ENCODE measurements at regions not wholly inside any gene's neighbourhood (a gene's known extent, or its start where the extent isn't known, plus 50 kb on each side); places are given as distances from the start of the nearest gene placed in this dataset.
"Not testable (repeated sequence)": the region's sequence is repeated elsewhere in the genome, so short reads cannot be mapped to it uniquely, and the experiment has no call there.

DNA sequence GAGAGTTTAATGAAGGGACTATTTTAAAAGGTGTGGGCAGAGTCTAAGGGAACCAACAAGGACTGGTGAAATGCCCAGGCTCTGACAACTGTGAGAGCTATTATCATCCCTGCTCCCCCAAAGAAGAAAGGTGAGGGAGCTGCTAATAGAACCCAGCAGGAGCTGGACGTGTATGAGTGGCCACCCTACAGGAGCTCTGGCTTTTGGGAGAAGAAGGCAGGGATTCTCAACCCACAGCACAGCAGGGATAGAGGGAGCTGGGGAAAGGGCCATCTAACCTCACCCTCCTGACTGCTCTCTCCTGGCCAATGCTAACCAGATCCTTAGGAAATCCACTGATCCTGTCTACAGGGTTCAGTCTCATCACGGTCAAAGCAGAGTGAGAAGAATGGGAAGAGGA lies 57.1 kb downstream of the GRIN2B start:
- DNase-seq (ENCODE audit: low spot score), result no peak

DNA sequence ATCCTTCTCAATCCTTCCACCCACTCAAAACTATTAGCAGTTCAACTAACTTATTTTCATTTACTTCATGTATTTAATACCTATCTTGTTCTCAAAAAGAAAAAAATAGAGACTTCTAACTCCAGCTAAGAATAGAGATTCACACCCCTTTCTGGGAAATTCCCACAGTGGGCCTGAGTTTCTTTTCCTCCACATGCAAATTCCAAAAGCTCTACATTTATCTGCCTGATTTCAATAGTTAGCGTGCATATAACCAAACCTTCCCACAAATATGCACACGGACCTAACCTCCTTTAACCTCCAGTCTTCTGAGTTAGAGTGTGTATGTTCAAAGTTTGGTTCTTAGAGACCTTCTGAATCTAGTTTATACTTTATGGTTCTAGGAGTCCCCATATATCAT lies 62.5 kb downstream of the GRIN2B start:
- no peak for DNase-seq (ENCODE audit: low spot score)

DNA sequence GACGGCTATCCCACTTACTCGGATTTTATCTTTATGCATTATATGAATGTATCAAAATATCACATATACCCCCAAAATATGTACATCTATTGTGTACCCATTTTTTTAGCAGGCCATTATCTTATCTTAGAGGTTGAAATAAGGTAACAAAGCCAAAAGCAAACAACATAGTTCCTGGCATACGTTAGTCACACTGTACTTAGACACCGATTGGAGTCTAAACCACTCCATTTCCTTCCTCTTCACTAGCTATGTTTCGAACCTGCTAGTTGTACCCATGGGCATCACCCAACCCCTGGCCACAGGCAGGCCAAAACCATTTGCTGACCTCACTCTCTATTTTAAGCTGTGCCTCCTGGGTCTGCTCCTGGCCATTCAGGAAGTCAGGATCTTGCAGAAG lies 66.3 kb downstream of the GRIN2B start:
- no peak for DNase-seq (ENCODE audit: low spot score)

DNA sequence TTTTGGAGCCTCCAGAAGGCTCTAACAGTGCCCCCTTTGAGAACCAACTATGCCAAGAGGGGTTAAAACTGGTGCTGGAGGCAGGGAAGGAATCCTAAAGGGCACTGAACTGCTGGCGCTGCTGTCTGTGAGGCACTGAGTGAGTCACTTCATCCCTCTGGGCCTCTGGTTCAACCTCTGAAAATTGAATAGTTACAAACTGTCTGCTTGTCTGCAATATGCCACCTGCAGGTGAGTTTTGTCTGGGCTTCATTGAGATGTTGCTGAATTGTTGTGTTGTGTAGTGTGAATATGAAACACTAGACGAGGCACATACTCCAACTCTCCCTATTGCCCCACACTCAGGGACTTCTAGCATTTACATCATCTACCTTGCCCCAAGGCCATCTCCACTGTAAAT lies 68.0 kb downstream of the GRIN2B start:
- peak; percentile 40 for DNase-seq (ENCODE audit: low spot score)

DNA sequence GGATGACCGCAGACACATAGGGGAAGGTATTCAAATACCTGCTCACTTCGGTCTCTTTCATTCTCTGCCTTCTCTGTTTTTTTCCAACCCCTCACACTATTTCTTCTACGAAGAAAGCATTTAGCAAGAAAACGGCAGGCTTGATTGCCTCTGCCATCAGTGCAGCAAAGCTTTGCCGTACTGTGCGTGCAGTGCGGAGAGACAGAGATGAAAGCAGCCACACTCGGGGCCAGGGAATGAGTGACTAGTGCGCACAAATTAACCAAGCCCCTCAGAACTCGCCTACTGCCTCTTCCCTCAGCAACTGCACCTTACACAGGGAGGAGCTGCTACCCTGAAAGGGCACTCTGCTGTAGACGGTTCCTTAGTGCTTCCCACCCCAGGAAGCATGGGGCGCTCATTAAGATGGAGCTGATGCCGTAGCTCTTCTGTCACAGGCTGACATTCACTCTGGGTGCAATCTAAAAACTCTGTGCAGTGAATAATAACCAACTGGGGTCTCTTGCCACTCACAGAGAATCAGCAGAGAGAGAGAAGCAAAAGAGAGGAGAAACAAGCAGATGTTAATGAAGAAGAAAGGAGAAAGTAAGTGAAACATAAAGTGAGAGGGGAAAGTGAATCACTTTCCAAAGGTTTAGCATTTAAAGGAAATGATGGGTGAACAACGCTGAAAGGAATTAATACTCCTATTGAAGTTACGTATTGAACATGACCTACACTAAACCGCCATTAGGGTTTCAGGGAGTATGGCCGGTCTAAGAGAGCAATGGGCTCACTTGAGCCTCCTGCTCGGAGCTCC lies 69.4 kb downstream of the GRIN2B start:
- DNase-seq (ENCODE audit: low spot score), result no peak

DNA sequence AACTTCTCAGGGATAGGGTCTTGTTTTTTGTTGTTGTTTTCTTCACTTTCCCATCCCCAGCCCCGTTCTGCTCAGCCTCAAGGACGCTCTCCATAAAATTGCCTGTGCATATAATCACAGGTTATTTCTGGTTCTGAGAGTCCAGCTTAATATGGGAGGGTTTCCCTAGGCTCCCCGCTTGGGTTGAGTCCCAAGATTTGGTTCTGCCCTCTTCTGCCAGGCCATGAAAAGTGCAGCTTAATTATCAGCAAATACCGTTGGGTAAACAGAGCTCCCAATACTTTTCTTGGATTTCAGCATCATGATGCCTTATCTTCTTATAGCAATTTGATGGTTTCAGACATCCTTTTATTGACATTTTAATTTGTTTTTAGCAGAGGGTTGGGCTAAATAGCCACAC lies 75.6 kb downstream of the GRIN2B start:
- no peak for DNase-seq (ENCODE audit: low spot score)

DNA sequence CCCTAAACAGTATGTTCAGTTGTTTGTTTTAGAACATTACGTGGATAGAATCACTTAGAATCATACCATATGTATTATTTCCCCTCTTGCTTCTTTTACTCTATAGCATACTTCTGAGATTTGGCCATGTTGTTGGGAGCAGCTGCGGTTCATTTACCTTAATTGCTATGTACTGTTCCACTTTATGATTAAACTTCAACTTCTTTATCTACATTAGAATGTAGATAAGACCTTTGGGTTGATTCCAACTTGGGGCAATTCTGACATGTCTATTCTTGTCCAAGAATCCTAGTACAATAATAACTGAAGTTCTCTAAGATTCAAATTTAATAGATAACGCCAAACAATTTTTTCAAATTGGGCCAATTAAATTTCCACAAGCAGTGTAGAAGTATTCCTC lies 80.7 kb downstream of the GRIN2B start:
- no peak for DNase-seq (ENCODE audit: low spot score)

DNA sequence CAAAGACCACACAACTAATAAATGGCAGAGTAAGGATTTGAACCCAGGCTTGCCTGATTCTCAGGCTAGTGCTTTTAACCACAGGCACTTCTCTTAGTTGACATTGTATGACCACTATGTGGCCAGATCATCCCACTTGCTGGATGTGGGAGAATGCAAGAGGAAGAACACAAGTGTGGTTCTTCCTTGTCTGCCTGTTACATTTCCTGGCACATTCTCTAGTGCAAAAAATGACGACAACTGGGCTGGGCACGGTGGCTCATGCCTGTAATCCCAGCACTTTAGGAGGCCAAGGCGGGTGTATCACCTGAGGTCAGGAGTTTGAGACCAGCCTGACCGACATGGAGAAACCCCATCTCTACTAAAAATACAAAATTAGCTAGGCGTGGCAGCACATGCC lies 83.0 kb downstream of the GRIN2B start:
- DNase-seq (ENCODE audit: low spot score), result not testable (repeated sequence)

DNA sequence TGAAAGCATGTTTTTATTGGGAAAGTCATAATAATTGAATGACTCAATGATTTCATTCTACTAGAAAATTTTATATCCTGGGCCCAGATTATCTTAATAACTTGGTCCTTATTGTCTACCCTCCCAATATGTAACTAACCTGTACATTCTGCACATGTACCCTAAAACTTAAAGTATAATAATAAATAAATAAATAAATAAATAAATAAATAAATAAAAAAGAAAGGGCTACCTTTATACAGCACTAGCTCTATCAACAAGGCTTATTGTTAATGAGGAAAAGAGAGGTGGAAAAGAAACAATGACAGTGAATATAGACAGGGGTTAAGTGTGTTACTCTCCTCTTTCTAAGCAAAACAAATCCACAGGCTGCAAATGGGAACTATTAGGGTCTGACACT lies 83.6 kb downstream of the GRIN2B start:
- DNase-seq (ENCODE audit: low spot score), result no peak

DNA sequence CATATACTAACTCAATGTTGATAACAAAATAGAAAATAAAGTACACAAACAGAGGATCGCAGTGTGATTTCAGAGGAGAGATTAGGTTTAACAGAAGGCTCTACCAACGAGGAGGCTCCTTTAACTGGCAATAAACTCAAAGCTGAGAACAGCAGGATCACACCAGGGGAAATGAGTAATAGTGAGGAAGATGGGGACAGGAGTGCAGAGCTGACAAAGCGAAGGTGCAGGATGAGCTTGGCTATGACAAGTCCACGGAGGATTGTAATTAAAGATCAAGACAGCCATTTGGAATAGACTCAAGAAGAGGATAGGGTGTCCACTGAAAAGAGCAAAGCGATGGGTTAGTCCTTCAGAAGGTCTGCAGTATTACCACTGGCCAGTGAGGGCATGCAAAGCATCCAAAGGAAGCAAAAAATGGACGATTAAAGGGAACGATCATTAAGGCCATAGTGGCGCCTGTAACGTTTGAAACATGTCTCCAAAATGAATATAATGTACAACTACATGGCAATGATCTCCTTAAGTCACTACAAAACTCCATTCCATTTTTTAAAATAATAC lies 85.3 kb downstream of the GRIN2B start:
- DNase-seq (ENCODE audit: low spot score), result no peak

DNA sequence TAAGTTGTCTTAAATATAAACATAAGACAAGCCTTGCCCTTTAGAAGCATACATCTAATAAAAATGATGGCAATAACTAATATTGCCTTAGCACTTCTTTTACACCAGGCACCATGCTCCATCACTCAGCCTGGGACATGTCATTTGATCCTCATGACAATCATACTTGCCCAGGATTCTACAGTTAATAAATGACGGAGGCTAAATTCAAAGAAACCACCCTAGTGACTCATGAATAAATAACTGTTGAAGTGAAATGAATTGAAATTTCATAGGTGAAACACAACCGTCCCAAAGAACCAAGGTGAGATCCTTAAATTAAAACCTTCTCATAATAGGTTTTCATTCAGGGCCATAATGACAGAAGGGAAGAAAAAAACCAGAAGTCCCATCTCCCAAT lies 89.5 kb downstream of the GRIN2B start:
- no peak for DNase-seq (ENCODE audit: low spot score)

DNA sequence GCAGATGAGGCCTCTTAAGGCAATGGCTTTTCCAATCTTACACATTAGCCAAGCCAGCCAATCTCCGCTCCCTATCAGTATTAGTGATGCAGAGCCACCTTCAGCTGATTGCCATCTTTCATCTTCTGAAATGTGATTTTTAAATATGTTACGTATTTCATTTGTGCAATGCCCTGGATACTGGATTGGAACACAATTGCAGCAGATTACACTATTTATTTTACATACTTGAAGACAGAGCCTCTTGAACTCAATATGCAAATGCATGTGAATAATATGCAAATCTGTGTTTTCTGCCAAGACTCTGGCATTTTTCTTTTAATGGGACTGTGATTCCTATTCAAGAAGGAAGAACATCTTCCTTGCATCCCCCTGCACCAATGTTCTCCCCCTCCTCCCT lies 90.5 kb downstream of the GRIN2B start:
- DNase-seq (ENCODE audit: low spot score), result no peak

DNA sequence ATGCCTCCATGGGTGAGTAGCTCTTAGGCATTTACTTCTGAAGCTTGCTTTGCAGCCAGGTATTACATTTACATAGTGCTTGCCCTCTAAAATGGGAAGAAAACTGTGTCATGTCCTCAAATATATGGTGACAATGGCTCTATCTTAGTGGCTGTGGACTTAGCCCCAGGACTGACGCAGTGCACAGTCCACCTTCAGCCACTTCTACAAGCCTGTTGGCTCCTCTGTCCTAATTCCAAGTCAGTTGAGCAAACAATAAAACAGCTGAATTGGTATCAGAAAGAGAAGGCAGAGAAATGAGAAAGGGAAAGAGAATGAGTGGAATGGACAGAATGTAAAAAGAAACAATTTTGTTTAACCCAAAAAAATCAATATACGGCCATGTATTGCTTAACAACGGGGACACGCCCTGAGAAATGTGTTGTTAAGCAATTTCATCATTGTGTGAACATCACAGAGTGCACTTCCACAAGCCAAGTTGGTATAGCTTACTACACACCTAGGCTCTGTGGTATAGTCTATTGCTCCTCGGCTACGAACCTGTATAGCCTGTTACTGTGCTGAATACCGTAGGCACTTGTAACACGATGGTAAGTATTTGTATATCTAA lies 93.5 kb downstream of the GRIN2B start:
- no peak for DNase-seq (ENCODE audit: low spot score)

DNA sequence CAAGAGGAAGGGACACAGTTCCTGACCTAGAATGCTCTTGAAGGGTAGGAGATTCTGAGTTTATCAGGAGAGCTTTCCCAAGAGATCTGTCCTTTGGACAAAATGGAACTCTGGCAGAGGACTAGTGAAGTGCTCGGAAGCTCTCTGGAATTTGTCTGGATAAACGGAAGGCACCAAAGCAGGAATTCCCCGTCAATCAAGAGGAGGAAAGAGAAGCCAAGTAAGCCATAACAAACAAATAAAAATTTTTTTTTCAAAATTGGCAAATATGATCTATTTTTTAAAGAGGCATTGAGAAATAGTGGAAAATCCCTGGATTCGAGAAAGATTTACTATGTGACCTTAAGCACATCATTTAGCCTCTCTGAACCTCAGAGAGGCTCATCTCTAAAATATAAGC lies 99.2 kb downstream of the GRIN2B start:
- DNase-seq (ENCODE audit: low spot score), result no peak

DNA sequence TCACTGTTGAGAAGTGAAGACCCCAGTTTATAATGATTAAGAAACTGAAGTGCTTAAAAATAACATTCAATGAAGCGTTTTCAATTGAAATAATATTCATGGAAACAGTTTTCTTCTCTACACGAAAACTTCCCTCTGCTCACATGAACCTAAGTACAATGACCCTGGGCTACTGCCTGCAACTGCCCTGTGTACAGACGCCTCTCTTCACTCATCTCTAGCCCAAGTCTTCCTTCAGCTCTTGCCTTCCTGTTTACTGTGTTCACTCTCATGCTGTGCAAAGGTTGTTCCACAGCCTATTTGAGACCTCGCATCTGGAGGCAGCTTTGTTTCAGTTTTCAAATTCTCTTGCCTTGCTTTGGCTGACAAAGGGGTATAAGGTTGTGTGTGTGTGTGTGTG lies 100.8 kb downstream of the GRIN2B start:
- DNase-seq (ENCODE audit: low spot score), result no peak

DNA sequence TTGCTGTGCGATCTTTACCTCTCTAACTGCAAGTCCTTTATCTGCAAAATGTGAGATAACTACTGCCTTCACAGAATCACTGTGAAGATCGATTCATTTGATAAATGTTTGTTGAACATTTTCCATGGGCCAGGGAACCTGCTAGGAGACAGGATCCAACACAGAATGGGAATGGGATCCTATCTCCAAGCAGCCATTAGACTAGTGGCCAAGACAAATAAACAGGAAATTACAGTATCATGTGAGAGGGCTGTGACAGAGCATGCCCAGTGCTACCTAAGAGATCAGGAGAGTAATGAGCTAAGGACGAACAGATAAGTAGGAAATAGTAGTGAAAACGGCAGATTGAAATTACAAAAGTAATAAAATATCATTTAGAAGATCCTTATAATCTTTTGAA lies 105.7 kb downstream of the GRIN2B start:
- DNase-seq (ENCODE audit: low spot score), result no peak

DNA sequence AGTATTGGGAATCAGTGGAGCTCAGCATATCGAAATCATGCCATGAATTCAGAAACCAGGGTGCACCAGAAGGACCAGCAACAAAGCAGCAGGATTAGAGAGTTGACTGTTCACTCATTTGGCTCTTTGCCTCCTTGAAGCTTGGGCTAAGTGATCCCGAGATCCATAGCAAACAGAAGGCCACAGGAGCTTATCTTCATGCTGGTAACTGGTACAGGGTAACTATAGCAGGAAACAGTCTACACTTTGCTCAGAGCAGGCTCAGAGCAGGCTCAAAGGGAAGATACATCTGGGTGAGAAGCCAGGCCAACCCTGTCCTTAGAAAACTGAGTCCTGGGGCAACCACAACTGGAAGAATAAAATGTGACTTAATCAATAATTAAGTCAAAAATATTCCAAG lies 111.1 kb downstream of the GRIN2B start:
- no peak for DNase-seq (ENCODE audit: low spot score)

DNA sequence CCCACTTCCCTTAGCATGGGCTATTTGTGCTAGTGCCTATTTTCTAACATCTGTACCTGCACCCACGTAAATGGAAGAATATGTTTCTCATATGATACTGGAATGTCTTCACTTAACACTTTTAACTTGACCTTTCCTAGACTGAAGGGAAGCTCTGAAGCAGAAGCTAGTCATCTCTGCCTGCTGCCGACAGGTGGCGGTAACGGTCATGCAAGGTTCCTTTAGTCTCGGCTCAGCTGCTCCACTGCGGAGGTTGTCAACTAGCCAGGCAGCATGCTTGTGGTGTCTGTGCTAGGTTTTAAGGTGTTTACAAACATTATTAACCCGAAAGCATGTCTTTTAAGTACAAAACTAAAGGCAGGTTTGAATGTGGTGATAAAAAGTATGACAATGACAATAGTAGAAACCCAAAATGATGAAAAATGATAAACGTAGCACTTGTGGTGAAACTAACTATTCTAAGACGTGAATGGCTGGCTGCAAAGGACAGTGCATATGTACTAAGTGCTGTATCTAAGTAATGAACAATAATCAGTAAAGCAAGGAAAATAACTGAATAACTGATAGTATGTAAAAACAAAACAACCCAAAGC lies 117.2 kb downstream of the GRIN2B start:
- peak; percentile 78 for DNase-seq (ENCODE audit: low spot score)

DNA sequence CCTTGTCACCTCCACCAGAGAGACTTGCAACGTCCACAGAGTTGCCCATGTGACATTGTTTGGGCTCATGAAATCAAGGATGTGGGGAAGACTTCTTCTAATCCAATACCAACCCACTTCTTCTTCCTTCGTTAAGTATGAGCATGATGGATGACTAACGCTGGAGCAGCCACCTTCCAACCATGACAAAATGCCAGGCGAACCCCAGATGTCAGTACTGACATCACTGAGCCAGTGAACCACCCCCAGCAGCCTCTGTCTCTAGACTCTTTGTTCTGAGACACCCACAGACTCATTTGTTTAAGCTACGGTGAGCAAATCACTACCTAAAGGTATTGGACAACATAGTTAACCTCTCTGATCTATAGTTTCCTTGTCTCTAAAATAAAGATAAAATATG lies 123.7 kb downstream of the GRIN2B start:
- DNase-seq (ENCODE audit: low spot score), result no peak

DNA sequence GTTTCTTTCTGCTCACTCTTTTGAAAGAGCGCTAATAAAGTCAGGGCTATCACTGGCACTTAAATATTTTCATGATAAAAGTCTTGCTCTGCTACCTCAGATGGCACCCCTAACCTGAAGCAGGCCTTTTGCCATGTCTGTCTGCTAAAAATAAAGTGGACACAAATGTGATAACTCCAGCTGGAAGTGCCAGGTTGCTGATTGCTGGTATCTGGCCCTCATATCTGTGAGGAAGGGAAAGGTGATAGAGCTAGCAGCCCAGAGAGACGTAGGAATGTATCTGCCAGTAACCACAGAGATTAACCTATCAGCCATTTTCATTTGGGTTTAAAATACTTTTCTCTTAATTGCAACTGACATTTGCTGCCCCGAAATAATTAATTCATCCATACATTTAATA lies 127.9 kb downstream of the GRIN2B start:
- DNase-seq (ENCODE audit: low spot score), result no peak

DNA sequence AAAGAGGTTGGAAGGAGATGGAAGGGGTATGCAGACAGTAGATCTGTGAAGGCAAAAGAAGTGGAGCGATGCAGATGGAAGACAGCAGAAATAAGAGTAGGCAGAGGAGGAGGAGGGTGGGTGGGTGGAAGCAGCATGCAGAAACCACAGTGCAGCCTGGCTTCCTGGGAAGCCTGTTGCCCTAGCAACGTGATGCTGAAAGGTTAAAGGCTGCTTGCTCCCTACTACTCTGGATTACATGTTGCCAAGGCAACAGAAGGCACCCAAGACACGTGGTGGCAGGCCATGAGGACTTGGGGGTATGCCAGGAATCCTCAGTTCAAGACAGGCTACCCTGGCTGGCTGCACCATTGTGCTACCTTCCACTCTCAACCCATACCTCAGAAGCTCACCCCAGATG lies 129.6 kb downstream of the GRIN2B start:
- no peak for DNase-seq (ENCODE audit: low spot score)

DNA sequence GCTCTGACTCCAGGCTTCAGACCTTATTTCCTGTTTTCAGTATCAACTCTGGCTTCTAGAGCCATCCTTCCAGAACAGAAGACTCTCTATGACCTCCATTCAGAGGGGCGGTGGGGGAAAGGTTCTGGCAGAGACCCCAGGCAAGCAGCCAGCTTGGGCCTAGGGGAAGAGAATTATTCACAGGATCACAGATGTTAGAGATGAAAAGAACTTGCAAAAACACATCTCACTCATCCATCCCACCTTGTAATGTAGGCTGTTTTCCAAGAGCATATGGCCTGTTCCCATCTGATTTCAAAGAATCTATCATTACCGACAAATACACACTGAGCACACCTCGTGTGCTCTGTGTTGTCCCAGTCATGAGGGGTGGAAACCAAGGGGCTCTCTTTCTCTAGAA lies 131.9 kb downstream of the GRIN2B start:
- DNase-seq (ENCODE audit: low spot score), result no peak

DNA sequence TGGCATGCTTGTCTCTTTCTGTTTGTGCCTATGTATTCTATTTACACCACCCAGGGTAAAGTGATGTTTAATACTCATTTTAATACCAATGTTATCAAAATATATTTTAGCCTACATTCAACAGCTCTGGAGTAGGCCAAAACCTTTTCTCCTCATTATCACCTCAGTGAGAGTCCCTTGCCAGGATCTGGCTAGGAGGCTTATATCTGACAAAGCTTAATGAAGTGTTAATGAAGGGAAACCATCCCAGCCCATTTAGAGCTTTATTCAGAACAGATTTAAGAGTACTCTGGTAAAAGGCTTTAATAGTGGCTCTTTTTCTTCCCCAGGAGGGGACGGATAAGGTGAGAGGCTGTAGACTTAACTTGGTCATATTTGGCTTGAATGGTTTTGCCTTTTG lies 137.6 kb downstream of the GRIN2B start:
- DNase-seq (ENCODE audit: low spot score), result no peak
